HepG2 (cell line): ENCODE measurements at regions not wholly inside any gene's neighbourhood (a gene's known extent, or its start where the extent isn't known, plus 50 kb on each side); places are given as distances from the start of the nearest gene placed in this dataset.

Source experiments
- ATAC-seq: fragments of 200-7000 bp; cut with Tn5 transposase; 3 replicates; pipeline ENCODE4 v1.9.1; 2020; ENCODE audit warnings: mild to moderate bottlenecking, moderate library complexity
- BruUV-seq: library from RNA; stranded (reverse); fragments of 400-500 nt; replicated peaks from 2 replicates; lab custom pipeline; 2021; lab: Mats Ljungman, UMichigan
- CTCF ChIA-PET: fragments of 300-600 bp; formaldehyde crosslinking; extraction: SDS; loops from one replicate; lab custom pipeline; 2021; ENCODE audit warnings: low total read pairs, inconsistent platforms, low intra/inter-chr PET ratio; lab: Yijun Ruan, JAX
- POLR2A ChIA-PET: fragments of 350-600 bp; sonication (Branson Sonifier 250); formaldehyde crosslinking; loops from one replicate; lab custom pipeline; 2020; ENCODE audit warnings: antibody characterized with exemption, inconsistent platforms; lab: Yijun Ruan, JAX
- DNase-seq: peaks from one replicate; pipeline ENCODE4 v3.0.0-alpha.2; 2015; ENCODE audit warnings: low spot score
- FAIRE-seq: peaks from 3 replicates; lab custom pipeline; 2011; peaks lifted over from hg19 to GRCh38; lab: Jason Lieb, UNC
- H2AFZ ChIP-seq: one replicate; pipeline ENCODE4 v1.6.1; 2011; ENCODE audit warnings: low read length, inconsistent platforms
- H3K27ac ChIP-seq: fragments of 300-600 bp; 3 replicates; pipeline ENCODE4 v1.8.0; 2011; ENCODE audit warnings: mixed run types, mild to moderate bottlenecking, mixed read lengths, low read length, inconsistent platforms; ENCODE audit not compliant: insufficient read depth; ENCODE audit errors: extremely low read length
- H3K27me3 ChIP-seq, 2 experiments: fragments of 200-600 bp in 1 of 2; 2 replicates in 1 of 2; 3 replicates in 1 of 2; pipeline versions ENCODE4 v1.6.0 to v1.8.0; 2011; ENCODE audit warnings: low read length in 2 of 2, mild to moderate bottlenecking in 2 of 2, moderate library complexity in 2 of 2, inconsistent platforms in 1 of 2; ENCODE audit not compliant: insufficient read depth in 2 of 2, control insufficient read depth in 1 of 2
- H3K36me3 ChIP-seq, 2 experiments: fragments of 200-600 bp in 1 of 2; replicated peaks in 1 of 2; 2 replicates in 1 of 2; 3 replicates in 1 of 2; pipeline versions ENCODE4 v1.5.1 to v1.8.0; 2011; ENCODE audit warnings: low read length in 2 of 2, inconsistent platforms in 1 of 2; ENCODE audit not compliant: insufficient read depth in 2 of 2, control insufficient read depth in 1 of 2
- H3K4me1 ChIP-seq: 2 replicates; pipeline ENCODE4 v1.5.1; 2012; ENCODE audit warnings: low read length, inconsistent platforms; ENCODE audit not compliant: insufficient read depth
- H3K4me2 ChIP-seq: 2 replicates; pipeline ENCODE4 v1.6.0; 2011; ENCODE audit warnings: low read depth, low read length, inconsistent platforms
- H3K4me3 ChIP-seq, 3 experiments: fragments of 200-600 bp in 1 of 3; sonication (generic), shearing (Covaris generic) in 1 of 3; replicated peaks in 1 of 3; 2 replicates each; pipeline ENCODE4 v1.5.1; 2011 to 2016; ENCODE audit warnings: low read length in 3 of 3, inconsistent platforms in 2 of 3, low read depth in 2 of 3, mild to moderate bottlenecking in 2 of 3, control low read depth in 1 of 3, mixed read lengths in 1 of 3; ENCODE audit not compliant: insufficient read depth in 1 of 3
- H3K79me2 ChIP-seq: one replicate; pipeline ENCODE4 v1.6.1; 2011; ENCODE audit warnings: low read length, inconsistent platforms; ENCODE audit not compliant: insufficient read depth
- H3K9ac ChIP-seq: 2 replicates; pipeline ENCODE4 v1.6.0; 2011; ENCODE audit warnings: mild to moderate bottlenecking, low read depth, low read length, inconsistent platforms; ENCODE audit not compliant: insufficient read depth
- H3K9me3 ChIP-seq: 2 replicates; pipeline ENCODE4 v1.5.1; 2012; ENCODE audit warnings: mild to moderate bottlenecking, low read length
- H4K20me1 ChIP-seq: 2 replicates; pipeline ENCODE4 v1.6.0; 2011; ENCODE audit warnings: inconsistent platforms, mild to moderate bottlenecking, low read length, moderate library complexity; ENCODE audit not compliant: insufficient read depth
- IKZF4 ChIP-seq: sonication (generic); formaldehyde crosslinking; IDR thresholded peaks from 2 replicates; pipeline ENCODE4 v1.5.1; 2020; ENCODE audit warnings: borderline replicate concordance, mild to moderate bottlenecking, low read depth, missing genetic modification reagents; ENCODE audit errors: not compliant biosample characterization
- KDM5B ChIP-seq: sonication (generic); formaldehyde crosslinking; IDR thresholded peaks from 2 replicates; pipeline ENCODE4 v1.4.0; 2020; ENCODE audit warnings: missing genetic modification reagents, mild to moderate bottlenecking, borderline replicate concordance
- NFE2 ChIP-seq: sonication (generic); formaldehyde crosslinking; IDR thresholded peaks from 2 replicates; pipeline ENCODE4 v1.4.0; 2020; ENCODE audit warnings: missing genetic modification reagents
- ZFYVE20 ChIP-seq: sonication (generic); formaldehyde crosslinking; IDR thresholded peaks from 2 replicates; pipeline ENCODE4 v1.8.0; 2023; ENCODE audit warnings: low read depth, mild to moderate bottlenecking, moderate library complexity, missing genetic modification reagents, borderline replicate concordance
- ZNF572 ChIP-seq: sonication (generic); formaldehyde crosslinking; IDR thresholded peaks from 2 replicates; pipeline ENCODE4 v1.5.1; 2020; ENCODE audit warnings: mild to moderate bottlenecking, missing genetic modification reagents
- ZNF614 ChIP-seq: IDR thresholded peaks from 2 replicates; pipeline ENCODE4 v1.6.1; 2018; ENCODE audit warnings: missing biosample characterization, missing genetic modification reagents, inconsistent platforms, borderline replicate concordance
- ZNF619 ChIP-seq: sonication (generic); formaldehyde crosslinking; IDR thresholded peaks from 2 replicates; pipeline ENCODE4 v1.4.0; 2020; ENCODE audit warnings: mild to moderate bottlenecking, missing genetic modification reagents
- ZNF879 ChIP-seq: sonication (generic); formaldehyde crosslinking; IDR thresholded peaks from 2 replicates; pipeline ENCODE4 v1.8.1; 2023; ENCODE audit warnings: missing genetic modification reagents
- in situ Hi-C: cut with HindIII; loops from 2 replicates; pipeline ENCODE4 v1.10.0; 2017; ENCODE audit warnings: low pct_unique_long_range_greater_than_20kb; ENCODE audit not compliant: extremely low pct_ligation_motif_present
- intact Hi-C: fragments of 100-400 bp; cut with micrococcal nuclease; formaldehyde crosslinking; loops from one replicate; pipeline ENCODE4 v1.10.0; 2022; ENCODE audit not compliant: unreplicated experiment
- TF ChIP-seq, protein P1 (sequence below): sonication (generic); formaldehyde crosslinking; IDR thresholded peaks from 2 replicates; pipeline ENCODE4 v1.4.0; 2020; ENCODE audit warnings: missing genetic modification reagents, borderline replicate concordance
- TF ChIP-seq, protein P2 (sequence below): sonication (generic); formaldehyde crosslinking; IDR thresholded peaks from 2 replicates; pipeline ENCODE4 v1.4.0; 2020; ENCODE audit warnings: missing genetic modification reagents, borderline replicate concordance

DNA sequence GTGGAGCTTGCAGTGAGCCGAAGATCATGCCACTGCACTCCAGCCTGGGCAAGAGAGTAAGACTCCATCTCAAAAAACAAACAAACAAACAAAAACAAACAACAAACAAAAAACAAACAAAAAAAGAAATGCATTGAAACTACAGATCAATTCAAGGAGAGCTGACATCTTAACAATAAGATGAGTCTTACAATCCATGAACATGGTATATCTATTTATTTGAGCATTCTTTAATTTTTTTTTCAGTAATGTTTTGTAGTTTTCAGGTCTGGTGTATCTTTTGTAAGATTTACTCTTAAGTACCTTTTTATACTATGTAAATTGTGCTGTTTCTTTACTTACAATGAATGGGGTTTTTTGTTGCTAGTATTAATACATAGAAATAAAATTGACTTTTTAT is 140.1 kb upstream of the DAPK1 start (continued):
- TF ChIP-seq IKZF4 (CRISPR knock-in tag) (no peak), ZNF619 (CRISPR knock-in tag) (no peak)
- TF ChIP-seq, protein P1, sequence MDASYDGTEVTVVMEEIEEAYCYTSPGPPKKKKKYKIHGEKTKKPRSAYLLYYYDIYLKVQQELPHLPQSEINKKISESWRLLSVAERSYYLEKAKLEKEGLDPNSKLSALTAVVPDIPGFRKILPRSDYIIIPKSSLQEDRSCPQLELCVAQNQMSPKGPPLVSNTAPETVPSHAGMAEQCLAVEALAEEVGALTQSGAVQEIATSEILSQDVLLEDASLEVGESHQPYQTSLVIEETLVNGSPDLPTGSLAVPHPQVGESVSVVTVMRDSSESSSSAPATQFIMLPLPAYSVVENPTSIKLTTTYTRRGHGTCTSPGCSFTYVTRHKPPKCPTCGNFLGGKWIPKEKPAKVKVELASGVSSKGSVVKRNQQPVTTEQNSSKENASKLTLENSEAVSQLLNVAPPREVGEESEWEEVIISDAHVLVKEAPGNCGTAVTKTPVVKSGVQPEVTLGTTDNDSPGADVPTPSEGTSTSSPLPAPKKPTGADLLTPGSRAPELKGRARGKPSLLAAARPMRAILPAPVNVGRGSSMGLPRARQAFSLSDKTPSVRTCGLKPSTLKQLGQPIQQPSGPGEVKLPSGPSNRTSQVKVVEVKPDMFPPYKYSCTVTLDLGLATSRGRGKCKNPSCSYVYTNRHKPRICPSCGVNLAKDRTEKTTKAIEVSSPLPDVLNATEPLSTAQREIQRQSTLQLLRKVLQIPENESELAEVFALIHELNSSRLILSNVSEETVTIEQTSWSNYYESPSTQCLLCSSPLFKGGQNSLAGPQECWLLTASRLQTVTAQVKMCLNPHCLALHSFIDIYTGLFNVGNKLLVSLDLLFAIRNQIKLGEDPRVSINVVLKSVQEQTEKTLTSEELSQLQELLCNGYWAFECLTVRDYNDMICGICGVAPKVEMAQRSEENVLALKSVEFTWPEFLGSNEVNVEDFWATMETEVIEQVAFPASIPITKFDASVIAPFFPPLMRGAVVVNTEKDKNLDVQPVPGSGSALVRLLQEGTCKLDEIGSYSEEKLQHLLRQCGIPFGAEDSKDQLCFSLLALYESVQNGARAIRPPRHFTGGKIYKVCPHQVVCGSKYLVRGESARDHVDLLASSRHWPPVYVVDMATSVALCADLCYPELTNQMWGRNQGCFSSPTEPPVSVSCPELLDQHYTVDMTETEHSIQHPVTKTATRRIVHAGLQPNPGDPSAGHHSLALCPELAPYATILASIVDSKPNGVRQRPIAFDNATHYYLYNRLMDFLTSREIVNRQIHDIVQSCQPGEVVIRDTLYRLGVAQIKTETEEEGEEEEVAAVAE (CRISPR knock-in tag), result no peak

DNA sequence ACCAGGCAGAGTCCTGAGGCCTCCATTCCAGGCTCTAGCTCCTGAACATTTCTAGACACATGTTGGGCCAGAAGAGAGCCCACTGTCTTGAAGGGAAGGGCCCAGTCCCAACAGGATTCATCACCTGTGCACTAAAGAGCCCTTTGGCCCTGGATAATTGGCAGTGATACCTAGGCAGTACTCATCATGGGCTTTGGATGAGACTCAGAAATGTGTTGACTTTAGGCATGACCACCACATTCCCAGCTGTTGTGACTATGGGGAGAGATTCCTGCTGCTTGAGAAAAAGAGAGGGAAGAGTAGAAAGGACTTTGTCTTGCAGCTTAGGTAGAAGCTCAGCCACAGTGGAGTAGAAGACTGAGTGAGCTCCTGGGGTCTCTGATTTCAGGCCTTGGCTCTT is 138.4 kb upstream of the DAPK1 start:
- H3K27ac ChIP-seq, result no peak overlapping the region
- ChIA-PET CTCF (no interaction called here), POLR2A (no interaction called here)
- no peak overlapping the region for H3K4me2 ChIP-seq
- peaks cover 5% of the 10 kb centered on the region; the same call in 1 of the 2 replicates for H3K9me3 ChIP-seq
- H3K79me2 ChIP-seq, result no peaks in the 10 kb centered on the region
- H2AFZ ChIP-seq, result no peak overlapping the region
- H3K27me3 ChIP-seq, result no peaks in the 10 kb centered on the region
- no peak overlapping the region for H3K4me3 ChIP-seq
- intact Hi-C loops, result no loop called here
- no peaks in the 10 kb centered on the region for H4K20me1 ChIP-seq
- TF ChIP-seq ZNF614 (CRISPR knock-in tag) (no peak), KDM5B (no peak), ZFYVE20 (no peak), ZNF572 (CRISPR knock-in tag) (no peak), ZNF879 (CRISPR knock-in tag) (no peak), NFE2 (no peak)
- TF ChIP-seq, protein P2, sequence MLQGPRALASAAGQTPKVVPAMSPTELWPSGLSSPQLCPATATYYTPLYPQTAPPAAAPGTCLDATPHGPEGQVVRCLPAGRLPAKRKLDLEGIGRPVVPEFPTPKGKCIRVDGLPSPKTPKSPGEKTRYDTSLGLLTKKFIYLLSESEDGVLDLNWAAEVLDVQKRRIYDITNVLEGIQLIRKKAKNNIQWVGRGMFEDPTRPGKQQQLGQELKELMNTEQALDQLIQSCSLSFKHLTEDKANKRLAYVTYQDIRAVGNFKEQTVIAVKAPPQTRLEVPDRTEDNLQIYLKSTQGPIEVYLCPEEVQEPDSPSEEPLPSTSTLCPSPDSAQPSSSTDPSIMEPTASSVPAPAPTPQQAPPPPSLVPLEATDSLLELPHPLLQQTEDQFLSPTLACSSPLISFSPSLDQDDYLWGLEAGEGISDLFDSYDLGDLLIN, result no peak
- ATAC-seq, result no peak
- no peaks in the 10 kb centered on the region for H3K4me1 ChIP-seq
- no TSS peak for BruUV-seq
- no peak for DNase-seq
- no peaks in the 10 kb centered on the region for H3K36me3 ChIP-seq
- no peak overlapping the region for H3K9ac ChIP-seq
- no peak for FAIRE-seq
- in situ Hi-C loops, result no loop called here
